ENCODE measurements at regions not wholly inside any gene's neighbourhood (a gene's known extent, or its start where the extent isn't known, plus 50 kb on each side); places are given as distances from the start of the nearest gene placed in this dataset.

DNA sequence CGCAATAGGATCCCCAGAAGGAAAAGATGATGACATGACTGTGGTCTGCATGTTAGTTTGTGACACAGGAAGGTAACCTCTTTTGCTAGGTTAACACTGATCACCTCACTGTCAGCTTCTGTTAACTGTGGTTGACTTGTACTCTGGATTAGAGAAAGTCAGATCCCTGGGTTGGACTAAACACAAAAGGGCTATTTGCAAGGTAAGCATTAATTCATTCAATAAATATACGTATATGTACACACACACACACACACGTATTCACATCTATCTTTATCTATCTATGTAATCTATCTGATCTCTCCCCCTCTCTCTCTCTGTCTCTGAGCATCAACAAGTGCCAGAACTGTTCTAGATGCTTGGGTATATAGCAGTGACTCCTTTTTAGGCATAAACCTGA is 136.1 kb upstream of the SNX19 start:
- Histone ChIP-seq H3K27me3 (peaks cover 0 to 63% (median 0%) of the 10 kb centered on the region in 3 donors), H3K36me3 (no peaks in the 10 kb centered on the region), H3K4me3 (no peak overlapping the region), H3K9me3 (peaks cover 0 to 4% (median 0%) of the 10 kb centered on the region in 4 donors), H3K4me1 (no peaks in the 10 kb centered on the region), H3K27ac (no peak overlapping the region)
- intact Hi-C loops (cut with DNase I; ENCODE audit: low total_unique reads), result no loop called here
- 53 to 69% (median 59%) methylated on average over 3 of the region's 3 CpGs for WGBS, 5 donors
- TF ChIP-seq EP300 (IDR thresholded peaks at IDR 0.05) (no peak), POLR2AphosphoS5 (IDR thresholded peaks at IDR 0.05) (no peak), CTCF (IDR thresholded peaks at IDR 0.05) (no peak), POLR2A (IDR thresholded peaks at IDR 0.05) (no peak)
- DNase-seq, result no peak

DNA sequence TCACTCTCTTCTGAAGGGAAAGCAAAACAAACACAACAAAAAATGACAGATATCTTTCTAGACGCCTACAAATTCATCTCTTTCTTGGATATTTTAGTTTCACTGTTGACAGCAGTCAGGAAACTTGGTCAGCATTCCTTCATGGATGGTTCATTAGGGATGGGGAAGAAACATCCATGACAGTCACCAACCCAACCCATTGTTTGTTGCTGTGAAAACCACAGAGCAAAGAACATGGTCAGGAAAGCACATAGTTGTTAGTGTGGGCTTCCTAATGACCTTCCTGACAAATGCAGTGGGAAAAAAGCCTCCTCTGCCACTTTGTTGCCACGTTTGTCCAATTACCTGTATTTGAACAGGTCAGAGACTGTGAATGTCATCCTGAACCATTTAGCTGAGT is 139.8 kb upstream of the SNX19 start:
- intact Hi-C loops (cut with DNase I; ENCODE audit: low total_unique reads), result no loop called here
- Histone ChIP-seq H3K36me3 (no peaks in the 10 kb centered on the region), H3K9me3 (no peaks in the 10 kb centered on the region), H3K27me3 (peaks cover 0 to 48% (median 0%) of the 10 kb centered on the region in 3 donors), H3K27ac (no peak overlapping the region), H3K4me1 (no peaks in the 10 kb centered on the region), H3K4me3 (no peak overlapping the region)
- 48 to 70% (median 58%) methylated on average over 2 of the region's 2 CpGs for WGBS, 5 donors
- TF ChIP-seq POLR2A (IDR thresholded peaks at IDR 0.05), result no peak
- TF ChIP-seq CTCF (IDR thresholded peaks at IDR 0.05), result no peak
- TF ChIP-seq POLR2AphosphoS5 (IDR thresholded peaks at IDR 0.05), result no peak
- TF ChIP-seq EP300 (IDR thresholded peaks at IDR 0.05), result no peak
- DNase-seq, result no peak

DNA sequence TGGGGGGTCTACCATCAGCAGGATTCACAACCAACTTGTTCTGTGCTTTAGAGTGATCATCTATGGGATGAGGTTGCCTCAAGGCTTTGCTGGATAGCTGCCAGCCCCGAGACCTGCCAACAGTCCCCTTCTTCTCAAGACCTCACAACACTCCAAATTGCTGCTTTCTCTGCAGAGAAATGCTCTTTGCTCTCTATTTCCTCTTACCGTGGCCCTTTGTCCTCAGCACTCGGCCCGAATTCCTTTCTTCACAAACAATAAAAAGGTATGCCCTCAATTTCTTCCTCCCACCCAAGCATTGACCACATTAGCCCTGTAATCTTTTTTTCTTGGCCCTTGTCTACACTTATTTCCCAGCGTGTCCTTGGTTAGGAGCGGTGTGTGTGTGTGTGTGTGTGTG is 147.4 kb upstream of the SNX19 start:
- H3K27me3 ChIP-seq, result peaks cover 0 to 13% (median 4%) of the 10 kb centered on the region in 3 donors
- H3K4me3 ChIP-seq, result no peak overlapping the region
- intact Hi-C loops (cut with DNase I; ENCODE audit: low total_unique reads), result loop anchor here (10.0 kb wide), 1 partner anchor 611 kb away; no protein-coding TSS in a partner anchor
- no peaks in the 10 kb centered on the region for H3K9me3 ChIP-seq
- peaks cover 0 to 7% (median 0%) of the 10 kb centered on the region in 4 donors for H3K4me1 ChIP-seq
- TF ChIP-seq CTCF (IDR thresholded peaks at IDR 0.05), result no peak
- TF ChIP-seq POLR2AphosphoS5 (IDR thresholded peaks at IDR 0.05), result no peak
- TF ChIP-seq POLR2A (IDR thresholded peaks at IDR 0.05), result no peak
- TF ChIP-seq EP300 (IDR thresholded peaks at IDR 0.05), result no peak
- no peak overlapping the region for H3K27ac ChIP-seq
- H3K36me3 ChIP-seq, result no peaks in the 10 kb centered on the region
- 31 to 45% (median 39%) methylated on average over 6 of the region's 6 CpGs for WGBS, 5 donors
- DNase-seq, result no peak

- Histone ChIP-seq H3K4me3 (no peak overlapping the region), H3K27me3 (peaks cover 0 to 13% (median 4%) of the 10 kb centered on the region in 3 donors), H3K9me3 (no peaks in the 10 kb centered on the region), H3K36me3 (no peaks in the 10 kb centered on the region), H3K4me1 (peaks cover 0 to 7% (median 0%) of the 10 kb centered on the region in 4 donors), H3K27ac (no peak overlapping the region)
- WGBS, 5 donors, result 23 to 28% (median 28%) methylated on average over 12 of the region's 12 CpGs
- peak; percentile 39 to 78 for DNase-seq
- TF ChIP-seq EP300 (IDR thresholded peaks at IDR 0.05), result no peak
- TF ChIP-seq CTCF (IDR thresholded peaks at IDR 0.05), result peak in 5 of 7 experiments; percentile 25 to 66 (median 59)
- no peak for TF ChIP-seq POLR2AphosphoS5 (IDR thresholded peaks at IDR 0.05)
- TF ChIP-seq POLR2A (IDR thresholded peaks at IDR 0.05), result no peak
- intact Hi-C loops (cut with DNase I; ENCODE audit: low total_unique reads), result loop anchor here (10.0 kb wide), 1 partner anchor 610 kb away; no protein-coding TSS in a partner anchor
Measured at GRCh38 chr11:131064373-131064991, 148.2 kb upstream of the SNX19 start.

Measured in stomach (tissue), 8 donors.